ENCODE measurements at regions not wholly inside any gene's neighbourhood (a gene's known extent, or its start where the extent isn't known, plus 50 kb on each side); places are given as distances from the start of the nearest gene placed in this dataset.

DNA sequence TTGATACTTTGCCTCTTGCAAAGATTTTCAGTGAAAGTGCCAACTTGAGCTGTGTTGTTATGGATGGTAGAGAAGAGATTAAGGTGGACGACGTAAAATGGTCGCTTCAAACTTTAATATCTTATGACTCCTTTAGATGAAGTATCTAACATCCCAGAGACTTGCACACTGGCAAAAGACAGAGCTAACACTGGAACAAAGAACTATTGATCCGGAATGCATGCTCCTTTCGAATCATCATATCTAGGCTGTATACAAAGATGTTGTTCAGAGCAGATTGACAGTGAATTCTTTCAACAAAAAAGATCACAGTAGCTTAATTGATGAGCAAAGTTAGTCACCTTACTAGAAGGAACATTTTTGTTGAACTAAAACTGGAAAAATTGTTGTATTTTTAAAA, 592.7 kb downstream of the NXPH1 start:
- H3K23me2 ChIP-seq (ENCODE audit: insufficient read length, low read depth, low read length, poor library complexity, severe bottlenecking), result no peaks in the 10 kb centered on the region
- H3K23ac ChIP-seq (ENCODE audit: insufficient read length, low read depth, low read length), result no peak overlapping the region
- no peak overlapping the region for H4K8ac ChIP-seq (replicated peaks; ENCODE audit: insufficient read length, low read depth, low read length)
- TF ChIP-seq, protein P1, sequence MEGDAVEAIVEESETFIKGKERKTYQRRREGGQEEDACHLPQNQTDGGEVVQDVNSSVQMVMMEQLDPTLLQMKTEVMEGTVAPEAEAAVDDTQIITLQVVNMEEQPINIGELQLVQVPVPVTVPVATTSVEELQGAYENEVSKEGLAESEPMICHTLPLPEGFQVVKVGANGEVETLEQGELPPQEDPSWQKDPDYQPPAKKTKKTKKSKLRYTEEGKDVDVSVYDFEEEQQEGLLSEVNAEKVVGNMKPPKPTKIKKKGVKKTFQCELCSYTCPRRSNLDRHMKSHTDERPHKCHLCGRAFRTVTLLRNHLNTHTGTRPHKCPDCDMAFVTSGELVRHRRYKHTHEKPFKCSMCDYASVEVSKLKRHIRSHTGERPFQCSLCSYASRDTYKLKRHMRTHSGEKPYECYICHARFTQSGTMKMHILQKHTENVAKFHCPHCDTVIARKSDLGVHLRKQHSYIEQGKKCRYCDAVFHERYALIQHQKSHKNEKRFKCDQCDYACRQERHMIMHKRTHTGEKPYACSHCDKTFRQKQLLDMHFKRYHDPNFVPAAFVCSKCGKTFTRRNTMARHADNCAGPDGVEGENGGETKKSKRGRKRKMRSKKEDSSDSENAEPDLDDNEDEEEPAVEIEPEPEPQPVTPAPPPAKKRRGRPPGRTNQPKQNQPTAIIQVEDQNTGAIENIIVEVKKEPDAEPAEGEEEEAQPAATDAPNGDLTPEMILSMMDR (conservative IDR thresholded peaks at IDR 0.05), result no peak
- H3K27ac ChIP-seq (ENCODE audit: insufficient read length, low read depth, low read length), result no peak overlapping the region
- H4K91ac ChIP-seq (ENCODE audit: insufficient read length, low read depth, low read length), result no peak overlapping the region
- H3K4me2 ChIP-seq (ENCODE audit: insufficient read depth, insufficient read length, low read length), result no peak overlapping the region
- no peaks in the 10 kb centered on the region for H3K36me3 Mint-ChIP-seq (ENCODE audit: insufficient read depth in 1 of 3, low read depth in 3 of 3)
- no CpG with 5 or more reads among the region's 5 CpGs for WGBS (ENCODE audit: extremely low coverage, insufficient read length, low lambda C conversion rate)
- no peak overlapping the region for H2BK15ac ChIP-seq (ENCODE audit: low read depth, low read length)
- H3K4me3 Mint-ChIP-seq, result no peak overlapping the region
- no peak overlapping the region for H3K56ac ChIP-seq (ENCODE audit: insufficient read length, low read depth, low read length)
- H4K5ac ChIP-seq (ENCODE audit: insufficient read length, low read depth, low read length), result no peak overlapping the region
- H2BK20ac ChIP-seq (ENCODE audit: low read depth, low read length, poor library complexity, severe bottlenecking), result no peak overlapping the region
- H3K27me3 Mint-ChIP-seq (ENCODE audit: low read depth), result no peaks in the 10 kb centered on the region
- H3K9ac ChIP-seq (ENCODE audit: extremely low read depth, insufficient read length, low read length), result no peak overlapping the region
- H2BK12ac ChIP-seq (ENCODE audit: insufficient read length, low read depth, low read length), result no peak overlapping the region
- no peaks in the 10 kb centered on the region for H3K27me3 ChIP-seq (ENCODE audit: insufficient read depth, low read length)
- H3K9me3 Mint-ChIP-seq, result no peaks in the 10 kb centered on the region
- no peak for DNase-seq
- no peak overlapping the region for H2BK5ac ChIP-seq (ENCODE audit: insufficient read length, low read length)
- no peak overlapping the region for H3K18ac ChIP-seq (ENCODE audit: insufficient read length, low read depth, low read length)
- no peak overlapping the region for H3K14ac ChIP-seq (ENCODE audit: insufficient read depth, low read length)
- H2AK5ac ChIP-seq (ENCODE audit: insufficient read length, low read length), result no peak overlapping the region
- no peak overlapping the region for H2AFZ ChIP-seq (ENCODE audit: low read length)
- H3K79me2 ChIP-seq (ENCODE audit: insufficient read depth, low read length), result no peaks in the 10 kb centered on the region
- no peaks in the 10 kb centered on the region for H4K20me1 ChIP-seq (ENCODE audit: control insufficient read depth, insufficient read depth, insufficient read length)
- H3K4me1 ChIP-seq (ENCODE audit: insufficient read depth, low read length), result no peaks in the 10 kb centered on the region
- no peak overlapping the region for H3K27ac Mint-ChIP-seq
- no peaks in the 10 kb centered on the region for H3K79me1 ChIP-seq (ENCODE audit: insufficient read depth, low read depth, low read length, poor library complexity, severe bottlenecking)
- H3T11ph ChIP-seq (ENCODE audit: low read length), result no peak overlapping the region
- H3K4ac ChIP-seq (ENCODE audit: low read depth, low read length), result no peak overlapping the region
- no peak overlapping the region for H2BK120ac ChIP-seq (ENCODE audit: low read depth, low read length, poor library complexity, severe bottlenecking)
- peaks cover 5 to 8% of the 10 kb centered on the region in 2 experiments for H3K4me1 Mint-ChIP-seq
- no peaks in the 10 kb centered on the region for H3K9me3 ChIP-seq (ENCODE audit: control insufficient read depth, low read depth, low read length)

Data from H9 (cell line).